ENCODE measurements at regions not wholly inside any gene's neighbourhood (a gene's known extent, or its start where the extent isn't known, plus 50 kb on each side); places are given as distances from the start of the nearest gene placed in this dataset.

DNA sequence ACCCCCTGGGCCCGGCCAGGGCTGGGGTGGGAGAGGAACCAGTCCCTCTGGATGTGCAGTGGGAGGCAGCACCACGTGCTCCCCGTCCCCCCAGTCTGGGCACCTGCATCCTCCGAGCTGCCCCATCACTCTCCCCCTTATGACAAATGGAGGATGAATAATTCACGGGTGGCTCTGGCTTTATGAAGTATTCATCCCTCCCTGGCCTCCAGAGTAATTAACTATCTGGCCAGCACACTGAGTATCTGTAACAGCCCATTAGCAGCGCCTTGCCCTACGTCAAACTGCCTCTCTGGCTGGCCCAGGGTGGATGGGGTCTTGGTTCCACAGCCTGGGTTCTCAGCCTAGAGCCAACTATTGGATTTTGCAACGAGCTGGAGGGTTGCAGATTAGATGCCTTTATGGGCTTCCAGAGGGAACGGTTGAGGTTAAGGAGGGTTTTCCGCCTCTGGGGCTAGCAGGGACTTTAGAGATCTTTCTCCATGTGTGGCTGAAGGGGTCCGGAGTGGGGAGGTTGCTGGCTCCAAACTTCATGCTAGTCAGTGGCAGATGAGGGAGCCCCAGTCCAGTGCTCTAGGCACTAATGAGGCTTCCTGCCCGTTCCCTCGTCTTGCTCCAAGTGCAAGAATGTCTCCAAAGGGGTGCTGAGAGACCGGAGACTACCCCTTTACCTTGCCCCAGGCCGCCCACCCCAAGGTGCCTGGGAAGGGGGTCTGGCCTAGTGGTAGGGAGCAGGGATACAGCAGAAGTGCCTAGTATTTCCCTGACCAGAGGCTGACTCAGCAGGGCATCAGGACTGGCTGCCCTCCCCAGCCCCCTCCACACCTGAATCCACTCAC, 53.5 kb upstream of the MLN start:
- H3K27me3 ChIP-seq = no peaks in the 10 kb centered on the region
- TF ChIP-seq, protein P1, sequence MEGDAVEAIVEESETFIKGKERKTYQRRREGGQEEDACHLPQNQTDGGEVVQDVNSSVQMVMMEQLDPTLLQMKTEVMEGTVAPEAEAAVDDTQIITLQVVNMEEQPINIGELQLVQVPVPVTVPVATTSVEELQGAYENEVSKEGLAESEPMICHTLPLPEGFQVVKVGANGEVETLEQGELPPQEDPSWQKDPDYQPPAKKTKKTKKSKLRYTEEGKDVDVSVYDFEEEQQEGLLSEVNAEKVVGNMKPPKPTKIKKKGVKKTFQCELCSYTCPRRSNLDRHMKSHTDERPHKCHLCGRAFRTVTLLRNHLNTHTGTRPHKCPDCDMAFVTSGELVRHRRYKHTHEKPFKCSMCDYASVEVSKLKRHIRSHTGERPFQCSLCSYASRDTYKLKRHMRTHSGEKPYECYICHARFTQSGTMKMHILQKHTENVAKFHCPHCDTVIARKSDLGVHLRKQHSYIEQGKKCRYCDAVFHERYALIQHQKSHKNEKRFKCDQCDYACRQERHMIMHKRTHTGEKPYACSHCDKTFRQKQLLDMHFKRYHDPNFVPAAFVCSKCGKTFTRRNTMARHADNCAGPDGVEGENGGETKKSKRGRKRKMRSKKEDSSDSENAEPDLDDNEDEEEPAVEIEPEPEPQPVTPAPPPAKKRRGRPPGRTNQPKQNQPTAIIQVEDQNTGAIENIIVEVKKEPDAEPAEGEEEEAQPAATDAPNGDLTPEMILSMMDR (IDR thresholded peaks at IDR 0.05) = no peak
- TF ChIP-seq POLR2A (IDR thresholded peaks at IDR 0.05) = no peak
- H3K4me3 ChIP-seq = no peak overlapping the region
- no peak overlapping the region for H3K27ac ChIP-seq
- H3K9me3 ChIP-seq = no peaks in the 10 kb centered on the region
- H3K4me1 ChIP-seq = peaks cover 0 to 3% of the 10 kb centered on the region in 2 donors
- no peaks in the 10 kb centered on the region for H3K36me3 ChIP-seq
- DNase-seq = no peak
- intact Hi-C loops (cut with DNase I; ENCODE audit: low total_unique reads) = no loop called here

DNA sequence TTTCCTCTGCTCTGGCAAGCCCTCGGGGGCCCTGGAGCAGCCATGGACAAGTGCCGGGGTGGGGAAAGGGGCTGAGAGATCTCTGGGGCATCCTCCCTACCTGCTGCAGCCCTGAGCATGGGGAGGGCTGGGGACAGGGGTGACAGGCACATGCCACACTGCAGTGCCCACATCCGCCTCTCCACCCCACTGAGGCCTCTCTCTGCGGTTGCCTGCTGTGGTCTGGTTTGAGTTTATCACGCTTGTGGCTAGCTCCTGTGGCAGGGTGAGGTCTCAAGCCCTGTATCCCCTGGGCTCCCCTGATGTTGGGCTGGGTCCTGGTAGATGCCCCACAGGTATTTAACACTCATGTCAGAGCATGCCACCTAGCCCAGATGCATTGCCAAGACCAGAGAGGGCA, 52.9 kb upstream of the MLN start:
- intact Hi-C loops (cut with DNase I; ENCODE audit: low total_unique reads) = no loop called here
- H3K9me3 ChIP-seq = no peaks in the 10 kb centered on the region
- H3K4me3 ChIP-seq = no peak overlapping the region
- H3K27me3 ChIP-seq = no peaks in the 10 kb centered on the region
- no peak for DNase-seq
- H3K36me3 ChIP-seq = no peaks in the 10 kb centered on the region
- peaks cover 0 to 3% of the 10 kb centered on the region in 2 donors for H3K4me1 ChIP-seq
- TF ChIP-seq, protein P1 (IDR thresholded peaks at IDR 0.05) = no peak
- TF ChIP-seq POLR2A (IDR thresholded peaks at IDR 0.05) = no peak
- no peak overlapping the region for H3K27ac ChIP-seq

DNA sequence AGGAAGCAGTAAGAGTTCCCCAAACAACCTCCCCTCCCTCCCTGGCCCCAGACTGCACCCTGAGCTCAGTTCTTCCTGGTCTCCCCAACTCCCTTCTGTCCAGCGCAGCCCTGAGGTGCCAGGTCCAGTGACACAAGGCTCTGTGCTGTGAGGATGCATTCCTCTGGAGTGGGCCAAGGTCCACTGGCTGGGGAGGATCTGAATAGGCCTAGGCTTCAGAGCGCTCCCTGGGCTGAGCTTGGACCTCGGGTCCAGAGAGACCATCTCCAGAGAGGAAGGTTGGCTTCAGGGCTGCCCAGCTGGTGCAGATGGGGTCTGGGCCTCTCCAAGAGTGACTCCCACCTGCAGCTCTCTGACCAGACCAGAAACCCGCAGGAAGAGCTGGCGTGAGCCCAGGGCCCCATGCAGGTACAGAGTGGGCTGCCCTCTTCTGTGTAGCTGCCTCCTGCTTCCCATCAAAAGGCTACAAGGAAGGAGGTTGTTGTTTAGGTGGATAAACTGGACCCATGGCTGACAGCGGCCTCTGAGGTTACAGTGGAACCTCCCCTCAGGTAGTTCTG, 52.3 kb upstream of the MLN start:
- H3K9me3 ChIP-seq = no peaks in the 10 kb centered on the region
- H3K27me3 ChIP-seq = no peaks in the 10 kb centered on the region
- TF ChIP-seq, protein P1 (IDR thresholded peaks at IDR 0.05) = no peak
- TF ChIP-seq POLR2A (IDR thresholded peaks at IDR 0.05) = no peak
- H3K4me1 ChIP-seq = peaks cover 0 to 3% of the 10 kb centered on the region in 2 donors
- H3K36me3 ChIP-seq = no peaks in the 10 kb centered on the region
- no peak overlapping the region for H3K4me3 ChIP-seq
- intact Hi-C loops (cut with DNase I; ENCODE audit: low total_unique reads) = no loop called here
- no peak for DNase-seq
- H3K27ac ChIP-seq = no peak overlapping the region

DNA sequence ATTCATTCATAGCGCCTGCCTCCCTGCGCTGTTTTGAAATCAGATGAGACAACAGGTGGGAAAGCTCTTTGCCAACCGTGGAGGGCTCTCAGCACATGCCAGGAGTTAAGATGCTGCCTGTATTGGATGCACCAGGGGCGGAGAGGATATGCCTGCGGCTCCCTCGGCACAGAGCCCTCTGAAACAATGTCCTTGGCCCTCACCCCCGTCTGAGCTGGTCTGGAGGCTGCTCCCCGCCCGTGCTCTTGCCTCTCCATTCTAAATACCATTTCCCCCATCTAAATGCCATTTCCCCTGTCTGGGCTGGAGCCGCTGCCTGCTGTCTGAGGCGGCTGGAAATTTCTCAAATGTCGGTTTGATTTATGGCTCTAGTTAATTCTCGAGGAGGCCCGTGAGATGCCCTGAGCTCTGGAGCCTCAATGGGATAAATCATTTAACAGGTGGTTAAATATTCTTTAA, 50.8 kb upstream of the MLN start:
- Histone ChIP-seq H3K9me3 (no peaks in the 10 kb centered on the region), H3K4me1 (peaks cover 0 to 3% of the 10 kb centered on the region in 2 donors), H3K27ac (no peak overlapping the region), H3K27me3 (no peaks in the 10 kb centered on the region), H3K4me3 (no peak overlapping the region), H3K36me3 (no peaks in the 10 kb centered on the region)
- no peak for TF ChIP-seq POLR2A (IDR thresholded peaks at IDR 0.05)
- TF ChIP-seq, protein P1 (IDR thresholded peaks at IDR 0.05) = no peak
- intact Hi-C loops (cut with DNase I; ENCODE audit: low total_unique reads) = no loop called here
- DNase-seq = peak; percentile 22 to 45

DNA sequence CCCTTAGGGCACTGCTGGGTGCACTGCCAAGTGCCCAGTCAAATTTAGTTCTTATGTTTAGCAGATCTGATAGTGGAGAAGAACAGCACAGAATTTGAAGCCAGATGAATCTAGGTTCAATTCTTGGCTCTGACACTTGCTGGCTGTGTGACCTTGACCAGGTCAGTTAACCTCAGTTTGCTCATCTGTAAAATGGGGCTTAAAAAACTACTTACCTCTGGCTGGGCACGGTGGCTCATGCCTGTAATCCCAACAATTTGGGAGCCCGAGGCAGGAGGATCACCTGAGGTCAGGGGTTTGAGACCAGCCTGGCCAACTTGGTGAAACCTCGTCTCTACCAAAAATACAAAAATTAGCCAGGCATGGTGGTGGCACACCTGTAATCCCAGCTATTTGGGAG, 49.9 kb upstream of the MLN start:
- TF ChIP-seq, protein P1 (IDR thresholded peaks at IDR 0.05) = no peak
- no peak for TF ChIP-seq POLR2A (IDR thresholded peaks at IDR 0.05)
- no peaks in the 10 kb centered on the region for H3K9me3 ChIP-seq
- no peaks in the 10 kb centered on the region for H3K27me3 ChIP-seq
- no peak overlapping the region for H3K27ac ChIP-seq
- no peak for DNase-seq
- intact Hi-C loops (cut with DNase I; ENCODE audit: low total_unique reads) = no loop called here
- no peak overlapping the region for H3K4me3 ChIP-seq
- H3K36me3 ChIP-seq = no peaks in the 10 kb centered on the region
- peaks cover 0 to 3% of the 10 kb centered on the region in 2 donors for H3K4me1 ChIP-seq
